H9 (cell line): ENCODE measurements at regions not wholly inside any gene's neighbourhood (a gene's known extent, or its start where the extent isn't known, plus 50 kb on each side); places are given as distances from the start of the nearest gene placed in this dataset.

Experiments
- DNase-seq: peaks from one replicate; pipeline ENCODE4 v3.0.0-alpha.2; 2017
- H2AFZ ChIP-seq: one replicate; pipeline ENCODE4 v1.6.1; 2013; ENCODE audit warnings: mild to moderate bottlenecking, low read length, control low read depth, moderate library complexity
- H2AK5ac ChIP-seq: 2 replicates; pipeline ENCODE4 v1.6.1; 2013; ENCODE audit warnings: low read length, control low read depth, mixed read lengths; ENCODE audit not compliant: insufficient read length
- H2BK120ac ChIP-seq: one replicate; pipeline ENCODE4 v1.6.1; 2013; ENCODE audit warnings: low read depth, mild to moderate bottlenecking, low read length, control low read depth, inconsistent platforms; ENCODE audit not compliant: poor library complexity, severe bottlenecking
- H2BK12ac ChIP-seq: 2 replicates; pipeline ENCODE4 v1.6.1; 2013; ENCODE audit warnings: low read length, control low read depth, mixed read lengths, low read depth; ENCODE audit not compliant: insufficient read length
- H2BK15ac ChIP-seq: 2 replicates; pipeline ENCODE4 v1.6.1; 2013; ENCODE audit warnings: low read depth, low read length, control low read depth
- H2BK20ac ChIP-seq: one replicate; pipeline ENCODE4 v1.6.1; 2013; ENCODE audit warnings: low read depth, mild to moderate bottlenecking, low read length, control low read depth, inconsistent platforms; ENCODE audit not compliant: poor library complexity, severe bottlenecking
- H2BK5ac ChIP-seq: 2 replicates; pipeline ENCODE4 v1.6.1; 2013; ENCODE audit warnings: low read length, control low read depth, mixed read lengths; ENCODE audit not compliant: insufficient read length
- H3K14ac ChIP-seq: 2 replicates; pipeline ENCODE4 v1.6.1; 2013; ENCODE audit warnings: low read length, control low read depth; ENCODE audit not compliant: insufficient read depth
- H3K18ac ChIP-seq: 2 replicates; pipeline ENCODE4 v1.6.1; 2013; ENCODE audit warnings: low read depth, mild to moderate bottlenecking, mixed read lengths, low read length, control low read depth; ENCODE audit not compliant: insufficient read length
- H3K23ac ChIP-seq: 2 replicates; pipeline ENCODE4 v1.6.1; 2013; ENCODE audit warnings: low read length, control low read depth, mixed read lengths, low read depth; ENCODE audit not compliant: insufficient read length
- H3K23me2 ChIP-seq: 2 replicates; pipeline ENCODE4 v1.6.1; 2013; ENCODE audit warnings: low read depth, mild to moderate bottlenecking, mixed read lengths, low read length, control low read depth; ENCODE audit not compliant: insufficient read length, poor library complexity, severe bottlenecking
- H3K27ac ChIP-seq: 2 replicates; pipeline ENCODE4 v1.5.1; 2013; ENCODE audit warnings: low read length, control low read depth, mixed read lengths, low read depth; ENCODE audit not compliant: insufficient read length
- H3K27me3 ChIP-seq: 2 replicates; pipeline ENCODE4 v1.6.1; 2013; ENCODE audit warnings: low read length, control low read depth, inconsistent platforms; ENCODE audit not compliant: insufficient read depth
- H3K4ac ChIP-seq: 2 replicates; pipeline ENCODE4 v1.6.1; 2013; ENCODE audit warnings: low read depth, mild to moderate bottlenecking, control low read depth, inconsistent platforms, low read length, moderate library complexity
- H3K4me1 ChIP-seq: 2 replicates; pipeline ENCODE4 v1.6.1; 2013; ENCODE audit warnings: low read length, control low read depth, inconsistent platforms; ENCODE audit not compliant: insufficient read depth
- H3K4me2 ChIP-seq: 2 replicates; pipeline ENCODE4 v1.6.1; 2013; ENCODE audit warnings: low read length, control low read depth, mixed read lengths; ENCODE audit not compliant: insufficient read length, insufficient read depth
- H3K56ac ChIP-seq: 2 replicates; pipeline ENCODE4 v1.6.1; 2013; ENCODE audit warnings: low read depth, mild to moderate bottlenecking, mixed read lengths, low read length, control low read depth; ENCODE audit not compliant: insufficient read length
- H3K79me1 ChIP-seq: 2 replicates; pipeline ENCODE4 v1.6.1; 2013; ENCODE audit warnings: low read depth, mild to moderate bottlenecking, moderate library complexity, low read length, control low read depth, inconsistent platforms; ENCODE audit not compliant: insufficient read depth, poor library complexity, severe bottlenecking
- H3K79me2 ChIP-seq: 2 replicates; pipeline ENCODE4 v1.6.1; 2013; ENCODE audit warnings: low read length, control low read depth, inconsistent platforms; ENCODE audit not compliant: insufficient read depth
- H3K9ac ChIP-seq: 2 replicates; pipeline ENCODE4 v1.6.1; 2013; ENCODE audit warnings: low read length, control low read depth, mixed read lengths; ENCODE audit not compliant: insufficient read length; ENCODE audit errors: extremely low read depth
- H3K9me3 ChIP-seq: one replicate; pipeline ENCODE4 v1.6.1; 2013; ENCODE audit warnings: low read depth, low read length, inconsistent platforms; ENCODE audit not compliant: control insufficient read depth
- H3T11ph ChIP-seq: one replicate; pipeline ENCODE4 v1.6.1; 2013; ENCODE audit warnings: mild to moderate bottlenecking, low read length, control low read depth, inconsistent platforms
- H4K20me1 ChIP-seq: one replicate; pipeline ENCODE4 v1.6.1; 2013; ENCODE audit not compliant: control insufficient read depth, insufficient read length, insufficient read depth
- H4K5ac ChIP-seq: 2 replicates; pipeline ENCODE4 v1.6.1; 2013; ENCODE audit warnings: low read depth, mild to moderate bottlenecking, mixed read lengths, low read length, control low read depth; ENCODE audit not compliant: insufficient read length
- H4K8ac ChIP-seq: replicated peaks from 2 replicates; pipeline ENCODE4 v1.6.1; 2013; ENCODE audit warnings: low read length, control low read depth, mixed read lengths, low read depth; ENCODE audit not compliant: insufficient read length
- H4K91ac ChIP-seq: 2 replicates; pipeline ENCODE4 v1.6.1; 2013; ENCODE audit warnings: low read depth, mild to moderate bottlenecking, moderate library complexity, mixed read lengths, low read length, control low read depth; ENCODE audit not compliant: insufficient read length
- H3K27ac Mint-ChIP-seq, 3 experiments: 2 replicates in 2 of 3; 3 replicates in 1 of 3; pipeline ENCODE4 v1.8.0; 2020 to 2021; ENCODE audit warnings: mixed read lengths in 3 of 3, mild to moderate bottlenecking in 1 of 3, moderate library complexity in 1 of 3
- H3K27me3 Mint-ChIP-seq: 2 replicates; pipeline ENCODE4 v1.8.0; 2021; ENCODE audit warnings: low read depth, mild to moderate bottlenecking, moderate library complexity, mixed read lengths
- H3K36me3 Mint-ChIP-seq, 3 experiments: 2 replicates in 2 of 3; 3 replicates in 1 of 3; pipeline ENCODE4 v1.8.0; 2020 to 2021; ENCODE audit warnings: low read depth in 3 of 3, mixed read lengths in 3 of 3; ENCODE audit not compliant: insufficient read depth in 1 of 3
- H3K4me1 Mint-ChIP-seq, 2 experiments: 2 replicates each; pipeline ENCODE4 v1.8.0; 2020; ENCODE audit warnings: mixed read lengths in 2 of 2
- H3K4me3 Mint-ChIP-seq, 2 experiments: 2 replicates in 1 of 2; 3 replicates in 1 of 2; pipeline ENCODE4 v1.8.0; 2020 to 2021; ENCODE audit warnings: mild to moderate bottlenecking in 2 of 2, mixed read lengths in 2 of 2, moderate library complexity in 1 of 2
- H3K9me3 Mint-ChIP-seq, 2 experiments: 2 replicates in 1 of 2; 3 replicates in 1 of 2; pipeline ENCODE4 v1.8.0; 2020; ENCODE audit warnings: mild to moderate bottlenecking in 2 of 2, mixed read lengths in 2 of 2, moderate library complexity in 1 of 2
- CTCF ChIP-seq: fragments of 200-600 bp; sonication (generic); conservative IDR thresholded peaks from 3 replicates; pipeline ENCODE4 v1.8.0; 2021; ENCODE audit warnings: antibody characterized with exemption, mild to moderate bottlenecking
- WGBS: extraction: QIAGEN DNeasy Blood & Tissue Kit; methylation state at CpG from one replicate; pipeline ENCODE4 v1.1.7; 2013; ENCODE audit warnings: missing lambda C conversion rate, low lambda C conversion rate, mixed read lengths; ENCODE audit not compliant: insufficient read length; ENCODE audit errors: extremely low coverage; 5-methylcytosine and 5-hydroxymethylcytosine counted together

GRCh38 chr7:89908736-89909135 is 245.5 kb upstream of the STEAP1 start:
- Histone ChIP-seq H2BK15ac (no peak overlapping the region), H3T11ph (no peak overlapping the region), H2BK5ac (no peak overlapping the region), H3K79me2 (no peaks in the 10 kb centered on the region), H2AFZ (no peak overlapping the region), H3K27me3 (no peaks in the 10 kb centered on the region), H3K79me1 (no peaks in the 10 kb centered on the region), H3K23ac (no peak overlapping the region), H2BK20ac (no peak overlapping the region), H3K14ac (no peak overlapping the region), H2BK12ac (no peak overlapping the region), H4K8ac (no peak overlapping the region), H4K5ac (no peak overlapping the region), H3K9me3 (no peaks in the 10 kb centered on the region), H2BK120ac (no peak overlapping the region), H3K4me2 (no peak overlapping the region), H3K23me2 (no peaks in the 10 kb centered on the region), H3K9ac (no peak overlapping the region), H3K18ac (no peak overlapping the region), H3K4me1 (no peaks in the 10 kb centered on the region), H4K91ac (no peak overlapping the region), H4K20me1 (no peaks in the 10 kb centered on the region), H3K56ac (no peak overlapping the region), H3K4ac (no peak overlapping the region), H3K27ac (no peak overlapping the region), H2AK5ac (no peak overlapping the region)
- no peak for TF ChIP-seq CTCF
- Mint-ChIP-seq H3K27me3 (no peaks in the 10 kb centered on the region), H3K9me3 (no peaks in the 10 kb centered on the region; a peak in 1 of 5 replicates), H3K4me1 (no peaks in the 10 kb centered on the region), H3K27ac (no peak overlapping the region), H3K36me3 (no peaks in the 10 kb centered on the region), H3K4me3 (no peak overlapping the region)
- WGBS = no CpG with 5 or more reads among the region's 2 CpGs
- DNase-seq = no peak
